22Rv1 (cell line): ENCODE measurements at regions not wholly inside any gene's neighbourhood (a gene's known extent, or its start where the extent isn't known, plus 50 kb on each side); places are given as distances from the start of the nearest gene placed in this dataset.

Experiments used
- ZFX ChIP-seq: fragments of 450-650 bp; IDR thresholded peaks from 2 replicates; pipeline ENCODE4 v1.6.1; 2017; ENCODE audit warnings: antibody characterized with exemption, borderline replicate concordance
- TF ChIP-seq, protein P1 (sequence below): fragments of 450-650 bp; IDR thresholded peaks from 2 replicates; pipeline ENCODE4 v1.5.1; 2017; ENCODE audit warnings: mild to moderate bottlenecking

DNA sequence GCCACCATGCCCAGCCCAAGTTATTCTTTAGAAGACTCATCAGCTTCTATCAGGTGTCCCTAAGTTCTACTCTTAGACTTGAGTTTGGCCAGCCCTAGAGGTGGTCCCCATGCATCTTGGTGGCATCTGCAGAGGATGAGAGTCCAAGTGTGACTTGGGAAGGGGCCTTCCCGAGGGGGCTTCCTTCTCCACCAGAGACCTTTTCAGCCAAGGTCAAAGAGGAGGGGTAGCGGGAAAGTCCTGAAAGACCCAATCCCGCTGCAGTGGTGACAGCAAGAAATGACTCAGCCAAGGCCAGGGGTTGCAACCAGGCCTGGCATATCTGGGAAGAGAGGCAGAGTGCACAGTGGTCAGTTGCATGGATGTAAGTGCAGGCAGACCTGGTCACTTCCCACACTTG is 61.7 kb upstream of the MGMT start:
- TF ChIP-seq, protein P1, sequence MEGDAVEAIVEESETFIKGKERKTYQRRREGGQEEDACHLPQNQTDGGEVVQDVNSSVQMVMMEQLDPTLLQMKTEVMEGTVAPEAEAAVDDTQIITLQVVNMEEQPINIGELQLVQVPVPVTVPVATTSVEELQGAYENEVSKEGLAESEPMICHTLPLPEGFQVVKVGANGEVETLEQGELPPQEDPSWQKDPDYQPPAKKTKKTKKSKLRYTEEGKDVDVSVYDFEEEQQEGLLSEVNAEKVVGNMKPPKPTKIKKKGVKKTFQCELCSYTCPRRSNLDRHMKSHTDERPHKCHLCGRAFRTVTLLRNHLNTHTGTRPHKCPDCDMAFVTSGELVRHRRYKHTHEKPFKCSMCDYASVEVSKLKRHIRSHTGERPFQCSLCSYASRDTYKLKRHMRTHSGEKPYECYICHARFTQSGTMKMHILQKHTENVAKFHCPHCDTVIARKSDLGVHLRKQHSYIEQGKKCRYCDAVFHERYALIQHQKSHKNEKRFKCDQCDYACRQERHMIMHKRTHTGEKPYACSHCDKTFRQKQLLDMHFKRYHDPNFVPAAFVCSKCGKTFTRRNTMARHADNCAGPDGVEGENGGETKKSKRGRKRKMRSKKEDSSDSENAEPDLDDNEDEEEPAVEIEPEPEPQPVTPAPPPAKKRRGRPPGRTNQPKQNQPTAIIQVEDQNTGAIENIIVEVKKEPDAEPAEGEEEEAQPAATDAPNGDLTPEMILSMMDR: no peak
- no peak for TF ChIP-seq ZFX
